WTC11 (cell line): ENCODE measurements at regions not wholly inside any gene's neighbourhood (a gene's known extent, or its start where the extent isn't known, plus 50 kb on each side); places are given as distances from the start of the nearest gene placed in this dataset.

Experiments
- ATAC-seq: fragments of 200-7000 bp; cut with Tn5 transposase; 2 replicates; pipeline ENCODE4 v1.10.0; 2021; ENCODE audit warnings: mild to moderate bottlenecking, moderate library complexity
- CTCF ChIA-PET: fragments of 300-600 bp; sonication (Branson Sonifier 250); formaldehyde crosslinking; loops from one replicate; lab custom pipeline; 2021; ENCODE audit warnings: antibody characterized with exemption; lab: Charles Lee
- POLR2A ChIA-PET: fragments of 350-600 bp; sonication (Branson Sonifier 250); formaldehyde crosslinking; loops from one replicate; lab custom pipeline; 2021; ENCODE audit warnings: antibody characterized with exemption; lab: Charles Lee
- DNase-seq: peaks from one replicate; pipeline ENCODE4 v3.0.0; 2021; ENCODE audit warnings: low spot score
- H3K27ac Mint-ChIP-seq: 2 replicates; pipeline ENCODE4 v1.8.0; 2021; ENCODE audit warnings: mixed read lengths
- H3K27me3 Mint-ChIP-seq: 2 replicates; pipeline ENCODE4 v1.8.0; 2021; ENCODE audit warnings: low read depth, mild to moderate bottlenecking, moderate library complexity, mixed read lengths
- H3K36me3 Mint-ChIP-seq: 2 replicates; pipeline ENCODE4 v1.8.0; 2021; ENCODE audit warnings: mixed read lengths
- H3K4me1 Mint-ChIP-seq: 2 replicates; pipeline ENCODE4 v1.8.0; 2022; ENCODE audit warnings: mixed read lengths
- H3K4me3 Mint-ChIP-seq: 2 replicates; pipeline ENCODE4 v1.8.0; 2021; ENCODE audit warnings: mild to moderate bottlenecking, moderate library complexity, mixed read lengths
- H3K9me3 Mint-ChIP-seq: 2 replicates; pipeline ENCODE4 v1.8.0; 2021; ENCODE audit warnings: mixed read lengths
- EMX1 ChIP-seq: fragments of 250-450 bp; sonication (Bioruptor Pico); IDR thresholded peaks from 2 replicates; pipeline ENCODE4 v1.8.0; 2021; ENCODE audit warnings: mild to moderate bottlenecking
- FOXP1 ChIP-seq: sonication (generic); formaldehyde crosslinking; IDR thresholded peaks from 2 replicates; pipeline ENCODE4 v1.8.0; 2022; ENCODE audit warnings: missing genetic modification reagents, mild to moderate bottlenecking, moderate library complexity, borderline replicate concordance
- JAZF1 ChIP-seq: fragments of 250-450 bp; sonication (Bioruptor Pico); IDR thresholded peaks from 2 replicates; pipeline ENCODE4 v1.9.0; 2021; ENCODE audit warnings: moderate library complexity, mild to moderate bottlenecking, inconsistent platforms
- KAT7 ChIP-seq: sonication (generic); formaldehyde crosslinking; IDR thresholded peaks from 2 replicates; pipeline ENCODE4 v1.8.1; 2023; ENCODE audit warnings: missing genetic modification reagents, mild to moderate bottlenecking, borderline replicate concordance
- MAX ChIP-seq: sonication (generic); formaldehyde crosslinking; IDR thresholded peaks from 2 replicates; pipeline ENCODE4 v1.8.0; 2022; ENCODE audit warnings: mild to moderate bottlenecking, missing genetic modification reagents
- TCF7 ChIP-seq: sonication (generic); formaldehyde crosslinking; IDR thresholded peaks from 2 replicates; pipeline ENCODE4 v1.8.0; 2022; ENCODE audit warnings: mild to moderate bottlenecking, low read depth, missing genetic modification reagents, moderate library complexity
- TEAD1 ChIP-seq: sonication (generic); formaldehyde crosslinking; IDR thresholded peaks from 2 replicates; pipeline ENCODE4 v1.8.0; 2022; ENCODE audit warnings: mild to moderate bottlenecking, missing genetic modification reagents
- TEAD4 ChIP-seq: sonication (generic); formaldehyde crosslinking; IDR thresholded peaks from 2 replicates; pipeline ENCODE4 v1.8.0; 2022; ENCODE audit warnings: mild to moderate bottlenecking, missing genetic modification reagents
- TF ChIP-seq, protein P1 (sequence below): sonication (generic); formaldehyde crosslinking; IDR thresholded peaks from 2 replicates; pipeline ENCODE4 v1.8.0; 2022; ENCODE audit warnings: mild to moderate bottlenecking, missing genetic modification reagents
- TF ChIP-seq, protein P2 (sequence below): sonication (generic); formaldehyde crosslinking; IDR thresholded peaks from 2 replicates; pipeline ENCODE4 v1.8.1; 2023; ENCODE audit warnings: mild to moderate bottlenecking, missing genetic modification reagents
- TF ChIP-seq, protein P3 (sequence below): sonication (generic); formaldehyde crosslinking; IDR thresholded peaks from 2 replicates; pipeline ENCODE4 v1.8.0; 2022; ENCODE audit warnings: missing genetic modification reagents
- TF ChIP-seq, protein P4 (sequence below): sonication (generic); formaldehyde crosslinking; IDR thresholded peaks from 2 replicates; pipeline ENCODE4 v1.8.0; 2023; ENCODE audit warnings: missing genetic modification reagents, mild to moderate bottlenecking, borderline replicate concordance
- TF ChIP-seq, protein P5 (sequence below): sonication (generic); formaldehyde crosslinking; conservative IDR thresholded peaks from 2 replicates; pipeline ENCODE4 v1.8.1; 2022; ENCODE audit warnings: mild to moderate bottlenecking, missing genetic modification reagents
- TF ChIP-seq, protein P6 (sequence below): sonication (generic); formaldehyde crosslinking; IDR thresholded peaks from 2 replicates; pipeline ENCODE4 v1.8.0; 2022; ENCODE audit warnings: mild to moderate bottlenecking, missing genetic modification reagents
- TF ChIP-seq, protein P7 (sequence below): sonication (generic); formaldehyde crosslinking; IDR thresholded peaks from 2 replicates; pipeline ENCODE4 v1.8.0; 2023; ENCODE audit warnings: mild to moderate bottlenecking, missing genetic modification reagents

DNA sequence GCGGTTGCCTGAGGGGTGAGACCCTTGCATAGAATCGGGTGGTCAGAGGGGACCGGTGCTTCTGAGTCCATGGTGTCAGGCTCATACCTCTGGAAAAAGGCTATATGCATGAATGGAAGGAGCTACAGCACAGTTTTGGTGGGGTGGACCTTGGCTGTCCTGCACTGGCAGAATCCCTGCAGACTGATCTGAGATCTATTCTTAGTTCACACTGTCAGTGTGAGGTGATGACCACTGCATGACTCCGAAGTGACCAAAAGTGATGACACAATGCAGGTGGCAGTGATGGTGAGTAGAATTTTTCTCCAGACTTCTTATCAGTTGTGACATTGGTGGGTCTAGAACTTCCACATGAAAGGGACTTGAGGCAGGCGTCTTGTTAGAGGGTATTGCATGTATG is 105.2 kb upstream of the SLC28A3 start:
- no peaks in the 10 kb centered on the region for H3K36me3 Mint-ChIP-seq
- ATAC-seq (no peak), DNase-seq (no peak)
- H3K4me3 Mint-ChIP-seq: no peak overlapping the region
- H3K9me3 Mint-ChIP-seq: no peaks in the 10 kb centered on the region
- CTCF ChIA-PET: no interaction called here
- TF ChIP-seq, protein P1, sequence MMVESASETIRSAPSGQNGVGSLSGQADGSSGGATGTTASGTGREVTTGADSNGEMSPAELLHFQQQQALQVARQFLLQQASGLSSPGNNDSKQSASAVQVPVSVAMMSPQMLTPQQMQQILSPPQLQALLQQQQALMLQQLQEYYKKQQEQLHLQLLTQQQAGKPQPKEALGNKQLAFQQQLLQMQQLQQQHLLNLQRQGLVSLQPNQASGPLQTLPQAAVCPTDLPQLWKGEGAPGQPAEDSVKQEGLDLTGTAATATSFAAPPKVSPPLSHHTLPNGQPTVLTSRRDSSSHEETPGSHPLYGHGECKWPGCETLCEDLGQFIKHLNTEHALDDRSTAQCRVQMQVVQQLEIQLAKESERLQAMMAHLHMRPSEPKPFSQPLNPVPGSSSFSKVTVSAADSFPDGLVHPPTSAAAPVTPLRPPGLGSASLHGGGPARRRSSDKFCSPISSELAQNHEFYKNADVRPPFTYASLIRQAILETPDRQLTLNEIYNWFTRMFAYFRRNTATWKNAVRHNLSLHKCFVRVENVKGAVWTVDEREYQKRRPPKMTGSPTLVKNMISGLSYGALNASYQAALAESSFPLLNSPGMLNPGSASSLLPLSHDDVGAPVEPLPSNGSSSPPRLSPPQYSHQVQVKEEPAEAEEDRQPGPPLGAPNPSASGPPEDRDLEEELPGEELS: no peak
- TF ChIP-seq, protein P2, sequence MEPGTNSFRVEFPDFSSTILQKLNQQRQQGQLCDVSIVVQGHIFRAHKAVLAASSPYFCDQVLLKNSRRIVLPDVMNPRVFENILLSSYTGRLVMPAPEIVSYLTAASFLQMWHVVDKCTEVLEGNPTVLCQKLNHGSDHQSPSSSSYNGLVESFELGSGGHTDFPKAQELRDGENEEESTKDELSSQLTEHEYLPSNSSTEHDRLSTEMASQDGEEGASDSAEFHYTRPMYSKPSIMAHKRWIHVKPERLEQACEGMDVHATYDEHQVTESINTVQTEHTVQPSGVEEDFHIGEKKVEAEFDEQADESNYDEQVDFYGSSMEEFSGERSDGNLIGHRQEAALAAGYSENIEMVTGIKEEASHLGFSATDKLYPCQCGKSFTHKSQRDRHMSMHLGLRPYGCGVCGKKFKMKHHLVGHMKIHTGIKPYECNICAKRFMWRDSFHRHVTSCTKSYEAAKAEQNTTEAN (CRISPR knock-in tag): no peak
- TF ChIP-seq EMX1 (CRISPR knock-in tag) (no peak), TCF7 (no peak), TEAD4 (no peak), JAZF1 (CRISPR knock-in tag) (no peak), FOXP1 (CRISPR knock-in tag) (no peak), MAX (CRISPR knock-in tag) (no peak)
- TF ChIP-seq, protein P3, sequence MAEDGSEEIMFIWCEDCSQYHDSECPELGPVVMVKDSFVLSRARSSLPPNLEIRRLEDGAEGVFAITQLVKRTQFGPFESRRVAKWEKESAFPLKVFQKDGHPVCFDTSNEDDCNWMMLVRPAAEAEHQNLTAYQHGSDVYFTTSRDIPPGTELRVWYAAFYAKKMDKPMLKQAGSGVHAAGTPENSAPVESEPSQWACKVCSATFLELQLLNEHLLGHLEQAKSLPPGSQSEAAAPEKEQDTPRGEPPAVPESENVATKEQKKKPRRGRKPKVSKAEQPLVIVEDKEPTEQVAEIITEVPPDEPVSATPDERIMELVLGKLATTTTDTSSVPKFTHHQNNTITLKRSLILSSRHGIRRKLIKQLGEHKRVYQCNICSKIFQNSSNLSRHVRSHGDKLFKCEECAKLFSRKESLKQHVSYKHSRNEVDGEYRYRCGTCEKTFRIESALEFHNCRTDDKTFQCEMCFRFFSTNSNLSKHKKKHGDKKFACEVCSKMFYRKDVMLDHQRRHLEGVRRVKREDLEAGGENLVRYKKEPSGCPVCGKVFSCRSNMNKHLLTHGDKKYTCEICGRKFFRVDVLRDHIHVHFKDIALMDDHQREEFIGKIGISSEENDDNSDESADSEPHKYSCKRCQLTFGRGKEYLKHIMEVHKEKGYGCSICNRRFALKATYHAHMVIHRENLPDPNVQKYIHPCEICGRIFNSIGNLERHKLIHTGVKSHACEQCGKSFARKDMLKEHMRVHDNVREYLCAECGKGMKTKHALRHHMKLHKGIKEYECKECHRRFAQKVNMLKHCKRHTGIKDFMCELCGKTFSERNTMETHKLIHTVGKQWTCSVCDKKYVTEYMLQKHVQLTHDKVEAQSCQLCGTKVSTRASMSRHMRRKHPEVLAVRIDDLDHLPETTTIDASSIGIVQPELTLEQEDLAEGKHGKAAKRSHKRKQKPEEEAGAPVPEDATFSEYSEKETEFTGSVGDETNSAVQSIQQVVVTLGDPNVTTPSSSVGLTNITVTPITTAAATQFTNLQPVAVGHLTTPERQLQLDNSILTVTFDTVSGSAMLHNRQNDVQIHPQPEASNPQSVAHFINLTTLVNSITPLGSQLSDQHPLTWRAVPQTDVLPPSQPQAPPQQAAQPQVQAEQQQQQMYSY (CRISPR knock-in tag): no peak
- TF ChIP-seq, protein P4, sequence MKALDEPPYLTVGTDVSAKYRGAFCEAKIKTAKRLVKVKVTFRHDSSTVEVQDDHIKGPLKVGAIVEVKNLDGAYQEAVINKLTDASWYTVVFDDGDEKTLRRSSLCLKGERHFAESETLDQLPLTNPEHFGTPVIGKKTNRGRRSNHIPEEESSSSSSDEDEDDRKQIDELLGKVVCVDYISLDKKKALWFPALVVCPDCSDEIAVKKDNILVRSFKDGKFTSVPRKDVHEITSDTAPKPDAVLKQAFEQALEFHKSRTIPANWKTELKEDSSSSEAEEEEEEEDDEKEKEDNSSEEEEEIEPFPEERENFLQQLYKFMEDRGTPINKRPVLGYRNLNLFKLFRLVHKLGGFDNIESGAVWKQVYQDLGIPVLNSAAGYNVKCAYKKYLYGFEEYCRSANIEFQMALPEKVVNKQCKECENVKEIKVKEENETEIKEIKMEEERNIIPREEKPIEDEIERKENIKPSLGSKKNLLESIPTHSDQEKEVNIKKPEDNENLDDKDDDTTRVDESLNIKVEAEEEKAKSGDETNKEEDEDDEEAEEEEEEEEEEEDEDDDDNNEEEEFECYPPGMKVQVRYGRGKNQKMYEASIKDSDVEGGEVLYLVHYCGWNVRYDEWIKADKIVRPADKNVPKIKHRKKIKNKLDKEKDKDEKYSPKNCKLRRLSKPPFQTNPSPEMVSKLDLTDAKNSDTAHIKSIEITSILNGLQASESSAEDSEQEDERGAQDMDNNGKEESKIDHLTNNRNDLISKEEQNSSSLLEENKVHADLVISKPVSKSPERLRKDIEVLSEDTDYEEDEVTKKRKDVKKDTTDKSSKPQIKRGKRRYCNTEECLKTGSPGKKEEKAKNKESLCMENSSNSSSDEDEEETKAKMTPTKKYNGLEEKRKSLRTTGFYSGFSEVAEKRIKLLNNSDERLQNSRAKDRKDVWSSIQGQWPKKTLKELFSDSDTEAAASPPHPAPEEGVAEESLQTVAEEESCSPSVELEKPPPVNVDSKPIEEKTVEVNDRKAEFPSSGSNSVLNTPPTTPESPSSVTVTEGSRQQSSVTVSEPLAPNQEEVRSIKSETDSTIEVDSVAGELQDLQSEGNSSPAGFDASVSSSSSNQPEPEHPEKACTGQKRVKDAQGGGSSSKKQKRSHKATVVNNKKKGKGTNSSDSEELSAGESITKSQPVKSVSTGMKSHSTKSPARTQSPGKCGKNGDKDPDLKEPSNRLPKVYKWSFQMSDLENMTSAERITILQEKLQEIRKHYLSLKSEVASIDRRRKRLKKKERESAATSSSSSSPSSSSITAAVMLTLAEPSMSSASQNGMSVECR (CRISPR knock-in tag): no peak
- TF ChIP-seq, all 79 proteins: peak for 0
- POLR2A ChIA-PET: no interaction called here
- H3K4me1 Mint-ChIP-seq: no peaks in the 10 kb centered on the region
- no peaks in the 10 kb centered on the region for H3K27me3 Mint-ChIP-seq
- H3K27ac Mint-ChIP-seq: no peak overlapping the region

DNA sequence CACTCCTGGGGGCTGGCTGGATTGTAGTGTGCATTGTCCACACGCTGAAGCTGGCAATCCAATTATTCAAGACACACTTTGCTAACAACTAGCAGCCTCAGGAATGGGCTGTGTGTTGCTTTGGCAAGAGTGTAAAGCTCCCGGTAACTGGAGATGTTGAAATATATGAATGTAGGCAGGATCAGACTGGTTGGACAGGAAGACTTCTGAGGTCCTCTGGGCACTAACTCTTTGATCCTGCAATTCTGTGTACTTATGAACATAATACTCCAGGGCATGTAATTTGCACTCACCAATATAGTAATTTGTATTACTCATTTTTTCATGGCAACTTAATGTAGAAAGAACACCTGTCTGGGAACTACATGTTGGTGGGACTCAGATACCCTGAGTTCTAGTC is 106.7 kb upstream of the SLC28A3 start:
- no peaks in the 10 kb centered on the region for H3K36me3 Mint-ChIP-seq
- ATAC-seq (no peak), DNase-seq (no peak)
- ChIA-PET POLR2A (no interaction called here), CTCF (no interaction called here)
- peaks cover 3% of the 10 kb centered on the region; the same call in 1 of the 2 replicates for H3K9me3 Mint-ChIP-seq
- H3K4me3 Mint-ChIP-seq: no peak overlapping the region
- H3K27ac Mint-ChIP-seq: no peak overlapping the region
- H3K27me3 Mint-ChIP-seq: no peaks in the 10 kb centered on the region
- TF ChIP-seq, protein P2 (CRISPR knock-in tag): no peak
- TF ChIP-seq, protein P5, sequence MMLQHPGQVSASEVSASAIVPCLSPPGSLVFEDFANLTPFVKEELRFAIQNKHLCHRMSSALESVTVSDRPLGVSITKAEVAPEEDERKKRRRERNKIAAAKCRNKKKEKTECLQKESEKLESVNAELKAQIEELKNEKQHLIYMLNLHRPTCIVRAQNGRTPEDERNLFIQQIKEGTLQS (CRISPR knock-in tag): no peak
- TF ChIP-seq KAT7 (CRISPR knock-in tag) (no peak), TEAD1 (no peak)
- TF ChIP-seq, protein P6, sequence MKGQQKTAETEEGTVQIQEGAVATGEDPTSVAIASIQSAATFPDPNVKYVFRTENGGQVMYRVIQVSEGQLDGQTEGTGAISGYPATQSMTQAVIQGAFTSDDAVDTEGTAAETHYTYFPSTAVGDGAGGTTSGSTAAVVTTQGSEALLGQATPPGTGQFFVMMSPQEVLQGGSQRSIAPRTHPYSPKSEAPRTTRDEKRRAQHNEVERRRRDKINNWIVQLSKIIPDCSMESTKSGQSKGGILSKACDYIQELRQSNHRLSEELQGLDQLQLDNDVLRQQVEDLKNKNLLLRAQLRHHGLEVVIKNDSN (CRISPR knock-in tag): no peak
- TF ChIP-seq, protein P7, sequence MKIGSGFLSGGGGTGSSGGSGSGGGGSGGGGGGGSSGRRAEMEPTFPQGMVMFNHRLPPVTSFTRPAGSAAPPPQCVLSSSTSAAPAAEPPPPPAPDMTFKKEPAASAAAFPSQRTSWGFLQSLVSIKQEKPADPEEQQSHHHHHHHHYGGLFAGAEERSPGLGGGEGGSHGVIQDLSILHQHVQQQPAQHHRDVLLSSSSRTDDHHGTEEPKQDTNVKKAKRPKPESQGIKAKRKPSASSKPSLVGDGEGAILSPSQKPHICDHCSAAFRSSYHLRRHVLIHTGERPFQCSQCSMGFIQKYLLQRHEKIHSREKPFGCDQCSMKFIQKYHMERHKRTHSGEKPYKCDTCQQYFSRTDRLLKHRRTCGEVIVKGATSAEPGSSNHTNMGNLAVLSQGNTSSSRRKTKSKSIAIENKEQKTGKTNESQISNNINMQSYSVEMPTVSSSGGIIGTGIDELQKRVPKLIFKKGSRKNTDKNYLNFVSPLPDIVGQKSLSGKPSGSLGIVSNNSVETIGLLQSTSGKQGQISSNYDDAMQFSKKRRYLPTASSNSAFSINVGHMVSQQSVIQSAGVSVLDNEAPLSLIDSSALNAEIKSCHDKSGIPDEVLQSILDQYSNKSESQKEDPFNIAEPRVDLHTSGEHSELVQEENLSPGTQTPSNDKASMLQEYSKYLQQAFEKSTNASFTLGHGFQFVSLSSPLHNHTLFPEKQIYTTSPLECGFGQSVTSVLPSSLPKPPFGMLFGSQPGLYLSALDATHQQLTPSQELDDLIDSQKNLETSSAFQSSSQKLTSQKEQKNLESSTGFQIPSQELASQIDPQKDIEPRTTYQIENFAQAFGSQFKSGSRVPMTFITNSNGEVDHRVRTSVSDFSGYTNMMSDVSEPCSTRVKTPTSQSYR: no peak
- no peaks in the 10 kb centered on the region for H3K4me1 Mint-ChIP-seq
